HCT116 (cell line): ENCODE measurements at regions not wholly inside any gene's neighbourhood (a gene's known extent, or its start where the extent isn't known, plus 50 kb on each side); places are given as distances from the start of the nearest gene placed in this dataset.

ENCODE experiments used
- ATAC-seq: fragments of 200-7000 bp; cut with Tn5 transposase; 2 replicates; pipeline ENCODE4 v1.9.1; 2020; ENCODE audit warnings: mild to moderate bottlenecking, moderate library complexity
- BruUV-seq: library from RNA; stranded (reverse); fragments of 400-500 nt; replicated peaks from 2 replicates; lab custom pipeline; 2021; lab: Mats Ljungman, UMichigan
- CTCF ChIA-PET: fragments of 300-600 bp; sonication (Branson Sonifier 250); formaldehyde crosslinking; loops from one replicate; lab custom pipeline; 2021; ENCODE audit warnings: antibody characterized with exemption; lab: Charles Lee
- POLR2A ChIA-PET: fragments of 300-600, 350-600 bp; sonication (Branson Sonifier 250); formaldehyde crosslinking; loops from one replicate; lab custom pipeline; 2021; ENCODE audit warnings: antibody characterized with exemption; lab: Charles Lee
- RAD21 ChIA-PET, 2 experiments: fragments of 300-600 bp; sonication (Branson Sonifier 250); formaldehyde crosslinking; loops; one replicate each; lab custom pipeline; 2023; ENCODE audit warnings: low total read pairs in 2 of 2; ENCODE audit not compliant: uncharacterized antibody in 2 of 2, unreplicated experiment in 2 of 2, low non-redundant PET in 1 of 2; lab: Charles Lee
- DNase-seq: peaks from one replicate; pipeline ENCODE4 v3.0.0-alpha.2; 2010; ENCODE audit warnings: low read depth, low spot score
- H2AFZ ChIP-seq: fragments of 200-600 bp; shearing (Covaris generic), sonication (generic); 2 replicates; pipeline ENCODE4 v1.6.1; 2017; ENCODE audit warnings: low read depth, mixed run types, mixed read lengths, antibody characterized with exemption, low read length; ENCODE audit not compliant: poor library complexity, severe bottlenecking
- H3K27ac ChIP-seq: 2 replicates; pipeline ENCODE4 v1.5.1; 2012; ENCODE audit warnings: low read depth, low read length
- H3K27me3 ChIP-seq: fragments of 200-600 bp; sonication (generic); 2 replicates; pipeline ENCODE4 v1.6.1; 2016; ENCODE audit warnings: mixed run types, low read length, mixed read lengths; ENCODE audit not compliant: insufficient read depth
- H3K36me3 ChIP-seq, 2 experiments: fragments of 200-500 bp in 1 of 2; fragments of 200-600 bp in 1 of 2; sonication (Bioruptor generic) in 1 of 2; sonication (generic) in 1 of 2; 2 replicates each; pipeline versions ENCODE4 v1.5.1 to v1.6.1; 2014 to 2016; ENCODE audit warnings: low read length in 2 of 2, inconsistent platforms in 1 of 2, mixed read lengths in 1 of 2, mixed run types in 1 of 2; ENCODE audit not compliant: insufficient read depth in 2 of 2, control insufficient read depth in 1 of 2
- H3K4me1 ChIP-seq, 2 experiments: fragments of 200-600 bp in 1 of 2; sonication (generic) in 1 of 2; 2 replicates each; pipeline versions ENCODE4 v1.5.1 to v1.6.1; 2012 to 2017; ENCODE audit warnings: low read length in 2 of 2, inconsistent platforms in 1 of 2, mild to moderate bottlenecking in 1 of 2, mixed read lengths in 1 of 2, mixed run types in 1 of 2, moderate library complexity in 1 of 2; ENCODE audit not compliant: insufficient read depth in 2 of 2, control insufficient read depth in 1 of 2
- H3K4me2 ChIP-seq: fragments of 200-600 bp; sonication (generic); 2 replicates; pipeline ENCODE4 v1.6.1; 2017; ENCODE audit warnings: mixed run types, low read length, mixed read lengths
- H3K4me3 ChIP-seq, 2 experiments: fragments of 200-600 bp in 1 of 2; sonication (generic) in 1 of 2; replicated peaks in 1 of 2; 2 replicates each; pipeline ENCODE4 v1.5.1; 2011 to 2016; ENCODE audit warnings: low read length in 2 of 2, control low read depth in 1 of 2, low read depth in 1 of 2, mild to moderate bottlenecking in 1 of 2, mixed read lengths in 1 of 2, mixed run types in 1 of 2
- H3K79me2 ChIP-seq: fragments of 200-600 bp; sonication (generic); 2 replicates; pipeline ENCODE4 v1.6.1; 2017; ENCODE audit warnings: mild to moderate bottlenecking, mixed run types, low read length, moderate library complexity, mixed read lengths; ENCODE audit not compliant: insufficient read depth
- H3K9ac ChIP-seq: fragments of 200-600 bp; sonication (generic); 2 replicates; pipeline ENCODE4 v1.6.1; 2016; ENCODE audit warnings: low read length, mixed read lengths
- H3K9me2 ChIP-seq: fragments of 200-600 bp; sonication (generic), shearing (Covaris generic); 2 replicates; pipeline ENCODE4 v1.6.1; 2017; ENCODE audit warnings: mixed run types, mild to moderate bottlenecking, moderate library complexity; ENCODE audit not compliant: insufficient read depth
- H3K9me3 ChIP-seq, 2 experiments: fragments of 200-500 bp in 1 of 2; fragments of 200-600 bp in 1 of 2; sonication (Bioruptor generic) in 1 of 2; sonication (generic) in 1 of 2; 2 replicates each; pipeline ENCODE4 v1.6.1; 2014 to 2017; ENCODE audit warnings: low read length in 2 of 2, mixed read lengths in 2 of 2, inconsistent platforms in 1 of 2, low read depth in 1 of 2, mild to moderate bottlenecking in 1 of 2, mixed run types in 1 of 2, moderate library complexity in 1 of 2; ENCODE audit not compliant: control insufficient read depth in 1 of 2, insufficient read depth in 1 of 2
- H4K20me1 ChIP-seq: fragments of 200-600 bp; sonication (generic), shearing (Covaris generic); 2 replicates; pipeline ENCODE4 v1.6.1; 2017; ENCODE audit warnings: mixed run types, mild to moderate bottlenecking, moderate library complexity; ENCODE audit not compliant: insufficient read depth
- CBX3 ChIP-seq: IDR thresholded peaks from 2 replicates; pipeline ENCODE4 v1.6.1; 2012; ENCODE audit warnings: low read depth
- CEBPB ChIP-seq: IDR thresholded peaks from 2 replicates; pipeline ENCODE4 v1.6.1; 2012; ENCODE audit warnings: low read depth
- ELF1 ChIP-seq: IDR thresholded peaks from 2 replicates; pipeline ENCODE4 v1.6.1; 2012; ENCODE audit warnings: low read depth, borderline replicate concordance
- EZH2phosphoT487 ChIP-seq: fragments of 200-600 bp; IDR thresholded peaks from 2 replicates; pipeline ENCODE4 v1.6.1; 2018; ENCODE audit warnings: antibody characterized with exemption, borderline replicate concordance
- FOSL1 ChIP-seq: IDR thresholded peaks from 2 replicates; pipeline ENCODE4 v1.6.1; 2012; ENCODE audit warnings: low read depth
- JUND ChIP-seq: IDR thresholded peaks from 2 replicates; pipeline ENCODE4 v1.6.1; 2012
- MAX ChIP-seq: IDR thresholded peaks from 2 replicates; pipeline ENCODE4 v1.6.1; 2012
- POLR2AphosphoS5 ChIP-seq: IDR thresholded peaks from 2 replicates; pipeline ENCODE4 v1.6.1; 2011; ENCODE audit warnings: mild to moderate bottlenecking, low read depth, low read length, moderate library complexity
- REST ChIP-seq: IDR thresholded peaks from 2 replicates; pipeline ENCODE4 v1.6.1; 2012; ENCODE audit warnings: low read depth
- SIN3A ChIP-seq: IDR thresholded peaks from 2 replicates; pipeline ENCODE4 v1.6.1; 2012; ENCODE audit warnings: low read depth
- SP1 ChIP-seq: IDR thresholded peaks from 2 replicates; pipeline ENCODE4 v1.6.1; 2012; ENCODE audit warnings: low read depth
- YY1 ChIP-seq: IDR thresholded peaks from 2 replicates; pipeline ENCODE4 v1.6.1; 2011; ENCODE audit warnings: low read length, low read depth, moderate library complexity, mild to moderate bottlenecking; ENCODE audit not compliant: insufficient replicate concordance; ENCODE audit errors: extremely low read depth
- intact Hi-C: fragments of 100-400 bp; cut with micrococcal nuclease; formaldehyde crosslinking; loops from 2 replicates; pipeline ENCODE4 v1.10.0; 2022

DNA sequence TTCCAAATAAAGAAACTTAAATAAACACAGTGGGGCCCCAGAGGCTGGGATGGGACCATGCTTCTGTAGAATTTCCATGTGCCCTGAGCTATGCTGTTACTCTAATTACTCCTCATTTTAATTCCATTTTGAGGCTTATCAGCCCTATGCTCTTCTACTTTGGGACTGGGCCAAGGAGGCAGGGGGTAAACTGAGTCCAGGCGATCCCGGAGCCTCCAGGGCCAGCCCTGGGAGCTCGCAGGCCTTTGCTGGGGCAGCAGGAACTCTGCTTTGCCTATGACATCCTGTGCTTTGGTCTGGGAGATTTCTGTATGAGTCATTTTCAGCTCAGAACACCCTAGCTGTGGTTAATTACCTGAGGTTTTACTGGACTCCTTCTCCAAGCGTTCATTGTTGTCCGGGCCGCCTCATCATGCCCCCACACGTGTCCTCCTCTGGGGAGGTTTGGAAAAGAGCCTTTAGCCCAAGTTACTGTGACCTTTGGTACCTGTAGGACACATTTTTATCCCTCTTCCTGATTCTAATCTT lies 95.7 kb downstream of the RHOU start:
- Histone ChIP-seq H3K36me3 (no peaks in the 10 kb centered on the region), H3K79me2 (no peaks in the 10 kb centered on the region), H3K9me2 (no peaks in the 10 kb centered on the region), H2AFZ (peak overlapping the region; percentile 14), H4K20me1 (no peaks in the 10 kb centered on the region), H3K27me3 (no peaks in the 10 kb centered on the region; the same call in 1 of the 2 replicates), H3K4me3 (no peak overlapping the region), H3K4me1 (peaks cover 20 to 23% of the 10 kb centered on the region in 2 experiments), H3K27ac (peak overlapping the region; percentile 27; the same call in 1 of the 2 replicates), H3K9ac (peak overlapping the region; percentile 17), H3K9me3 (no peaks in the 10 kb centered on the region), H3K4me2 (peak overlapping the region; percentile 52)
- POLR2A ChIA-PET, result interaction anchor here (1.0 kb wide), 1 partner anchor 8 kb away, joined by 3 read pairs; no protein-coding TSS in a partner anchor
- CTCF ChIA-PET, result interaction anchor here (1.6 kb wide), 1 partner anchor 96 kb away, joined by 3 read pairs; the partner anchor contains the start of gene RHOU
- peak; percentile 82 for TF ChIP-seq FOSL1
- TF ChIP-seq CEBPB, result 0 out of 2 replicates have a peak, but pooled peaks have one; percentile 36
- TF ChIP-seq REST, result no peak
- TF ChIP-seq EZH2phosphoT487, result no peak
- TF ChIP-seq SP1, result peak; percentile 52
- TF ChIP-seq POLR2AphosphoS5, result 0 out of 2 replicates have a peak, but pooled peaks have one; percentile 16
- peak; percentile 70 for TF ChIP-seq CBX3
- TF ChIP-seq JUND, result peak; percentile 76
- peak; percentile 71 for TF ChIP-seq MAX
- TF ChIP-seq YY1, result peak; percentile 30
- 0 out of 2 replicates have a peak, but pooled peaks have one; percentile 17 for TF ChIP-seq SIN3A
- TF ChIP-seq ELF1, result no peak
- RAD21 ChIA-PET, result no interaction called here
- DNase-seq (peak; percentile 64), ATAC-seq (peak; percentile 94)
- no TSS peak for BruUV-seq
- intact Hi-C loops, result loop anchor here (10.0 kb wide), 1 partner anchor 394 kb away; no protein-coding TSS in a partner anchor
